RKO (cell line): ENCODE measurements at regions not wholly inside any gene's neighbourhood (a gene's known extent, or its start where the extent isn't known, plus 50 kb on each side); places are given as distances from the start of the nearest gene placed in this dataset.
A peak's percentile ranks its signal among the peaks of the same experiment; 100 is the strongest.
"Not testable (repeated sequence)": the region's sequence is repeated elsewhere in the genome, so short reads cannot be mapped to it uniquely, and the experiment has no call there.

Experiments
- DNase-seq: peaks from one replicate; pipeline ENCODE4 v3.0.0-alpha.2; 2016; ENCODE audit warnings: low spot score

DNA sequence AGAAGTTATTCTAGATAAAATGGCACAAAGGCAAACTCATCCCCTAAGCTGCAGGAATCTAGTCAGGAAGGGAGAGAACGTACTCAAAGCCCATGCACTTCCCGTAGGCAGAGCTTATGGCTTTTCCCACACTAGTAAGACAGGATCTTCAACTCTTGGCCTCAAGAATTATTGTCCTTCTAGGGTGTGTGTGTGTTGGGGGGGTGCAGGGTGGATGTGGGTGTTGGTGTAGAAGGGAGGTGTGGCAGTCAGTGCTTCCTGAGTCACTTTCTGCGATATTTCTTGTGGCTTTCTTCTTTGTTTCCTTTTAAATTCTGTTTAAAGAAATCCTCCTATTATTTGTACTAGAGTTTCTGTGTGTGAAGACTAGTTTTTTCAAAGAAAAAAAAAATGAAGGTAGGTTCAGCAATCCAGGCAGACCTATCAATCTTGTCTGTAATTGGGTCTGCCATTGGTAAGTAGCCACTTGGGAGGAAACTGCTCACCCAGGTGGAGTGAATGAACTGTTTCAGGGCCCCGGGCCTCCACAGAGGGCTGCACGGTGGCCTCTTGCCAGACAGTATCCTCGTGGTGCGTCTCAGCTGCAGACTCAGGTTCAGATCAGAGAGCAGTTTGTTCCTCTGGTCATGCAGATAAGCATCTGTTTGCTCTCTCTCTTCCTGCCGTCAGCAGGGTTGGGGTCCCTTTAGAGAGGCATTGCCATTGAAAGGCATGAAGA is 131.9 kb downstream of the NPR3 start:
- no peak for DNase-seq

- DNase-seq = no peak
These were observed 132.4 kb downstream of the NPR3 start for GRCh38 chr5:32843531-32843895.

DNA sequence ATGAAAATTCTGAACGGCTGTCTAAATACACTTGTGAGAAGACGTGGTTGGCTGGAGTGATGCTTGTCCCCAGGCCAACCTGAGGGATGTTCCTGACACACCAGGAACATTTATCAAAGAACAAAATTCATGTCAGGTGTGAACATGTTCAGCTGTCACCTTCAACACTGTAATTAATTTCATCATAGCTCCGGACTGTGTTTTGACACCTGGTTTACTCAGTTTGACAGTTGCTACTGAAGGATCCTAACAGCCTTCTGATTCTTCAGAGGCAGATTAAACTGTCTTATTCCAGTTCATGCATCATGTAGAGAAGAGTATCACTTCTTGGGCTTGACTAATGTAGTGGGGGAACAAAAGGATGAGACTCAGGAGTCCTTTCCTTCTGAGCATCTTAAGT is 134.1 kb downstream of the NPR3 start:
- no peak for DNase-seq

- no peak for DNase-seq
These were observed 137.0 kb downstream of the NPR3 start for GRCh38 chr5:32848120-32848519.

- DNase-seq = no peak
These were observed 137.6 kb downstream of the NPR3 start for GRCh38 chr5:32848681-32849080.

- no peak for DNase-seq
These were observed 139.8 kb downstream of the NPR3 start for GRCh38 chr5:32850817-32851496.

DNA sequence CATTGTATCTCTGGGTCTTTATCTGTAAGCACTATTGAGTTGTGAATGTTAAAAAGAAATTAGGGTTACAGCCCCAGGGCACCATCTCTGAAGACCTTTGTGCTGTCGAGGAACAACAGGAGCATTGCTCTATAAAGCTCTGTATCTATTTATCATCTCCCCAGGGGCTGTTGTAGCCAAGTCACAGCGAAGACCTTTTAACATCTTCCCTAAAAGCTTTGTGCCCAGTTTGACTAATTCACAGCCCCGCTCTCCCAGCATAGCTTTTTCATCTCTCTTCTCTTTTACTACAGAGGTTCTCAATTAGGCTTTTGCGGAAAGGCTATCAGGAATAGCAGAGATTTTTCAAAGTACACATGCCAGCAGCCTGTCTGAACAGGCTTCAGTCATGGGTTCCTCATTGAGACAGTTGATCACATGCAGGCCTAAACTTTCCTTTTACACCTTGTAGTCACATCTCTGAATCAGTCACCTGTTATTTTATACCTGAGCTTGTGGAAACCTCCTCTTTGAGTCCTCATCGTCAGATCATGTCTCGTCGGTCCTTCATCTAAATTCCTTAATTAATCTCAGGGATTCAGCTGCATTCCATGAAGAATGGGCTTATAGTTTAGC is 140.5 kb downstream of the NPR3 start:
- DNase-seq = no peak

DNA sequence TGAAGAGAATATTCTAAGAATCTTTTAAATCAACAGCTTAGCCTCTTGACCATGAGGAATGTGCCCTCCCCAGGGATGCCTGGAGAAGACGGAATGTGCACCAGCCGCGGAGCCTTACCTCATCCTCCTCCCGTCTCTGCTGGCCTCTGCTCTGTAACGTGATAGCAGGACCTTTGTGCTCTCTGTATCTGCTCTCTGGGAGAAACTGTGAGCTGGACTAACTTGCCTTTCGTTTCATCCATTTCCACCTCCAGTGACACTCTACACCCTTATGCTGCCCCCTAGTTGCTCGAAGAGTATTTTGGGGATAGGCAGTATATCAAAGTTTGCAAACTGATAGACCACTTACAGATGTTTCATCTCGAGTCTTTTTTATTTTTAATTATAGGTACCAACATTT is 141.4 kb downstream of the NPR3 start:
- no peak for DNase-seq

DNA sequence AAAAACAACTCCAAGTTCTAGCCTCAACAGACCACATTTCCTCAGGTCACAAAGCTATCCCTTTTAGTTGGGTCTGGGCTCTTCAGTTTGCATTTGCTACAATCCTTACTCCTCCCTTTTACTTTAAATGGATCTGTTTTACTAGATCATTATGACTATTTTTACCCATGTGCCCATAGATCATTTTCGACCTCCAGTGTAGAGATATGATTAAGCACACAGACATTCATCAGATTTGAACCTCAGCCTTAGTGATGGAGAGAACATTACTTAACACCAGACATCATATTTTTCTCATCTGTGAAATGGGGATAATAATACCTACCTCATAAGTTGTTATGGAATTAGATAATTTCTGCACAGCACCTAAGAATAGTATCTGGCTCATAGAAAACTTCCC is 141.9 kb downstream of the NPR3 start:
- no peak for DNase-seq

DNA sequence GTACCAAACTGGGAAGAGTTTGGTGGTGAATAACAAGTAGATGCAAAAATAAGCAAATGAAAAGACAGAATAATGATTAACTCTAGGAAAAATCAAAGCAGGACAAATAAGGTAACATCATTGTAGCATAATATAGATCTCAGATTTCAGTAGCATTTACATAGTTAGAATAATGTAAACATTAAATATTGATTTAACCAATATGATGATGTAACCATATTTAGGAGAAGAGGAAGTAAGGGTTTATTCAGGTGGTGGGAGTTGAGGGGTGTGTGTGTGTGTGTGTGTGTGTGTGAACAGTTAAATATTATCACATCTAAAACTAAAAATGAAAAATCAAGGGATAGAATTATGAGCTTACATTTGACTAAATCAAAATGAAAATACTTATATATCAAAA is 143.4 kb downstream of the NPR3 start:
- no peak for DNase-seq

DNA sequence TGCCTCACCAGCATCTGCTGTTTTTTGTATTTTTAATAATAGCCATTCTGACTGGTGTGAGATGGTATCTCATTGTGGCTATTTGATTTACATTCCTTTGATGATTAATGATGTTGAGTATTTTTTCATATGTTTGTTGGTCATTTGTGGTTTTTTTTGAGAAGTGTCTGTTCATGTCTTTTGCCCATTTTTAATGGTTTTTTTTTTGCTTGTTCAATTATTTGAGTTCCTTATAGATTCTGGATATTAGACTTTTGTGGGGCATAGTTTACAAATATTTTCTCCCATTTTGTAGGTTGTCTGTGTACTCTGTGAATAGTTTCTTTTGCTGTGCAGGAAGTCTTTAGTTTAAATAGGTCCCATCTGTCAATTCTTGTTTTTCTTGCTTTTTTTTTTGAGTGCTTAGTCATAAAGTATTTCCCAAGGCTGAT is 148.1 kb downstream of the NPR3 start:
- DNase-seq = no peak

DNA sequence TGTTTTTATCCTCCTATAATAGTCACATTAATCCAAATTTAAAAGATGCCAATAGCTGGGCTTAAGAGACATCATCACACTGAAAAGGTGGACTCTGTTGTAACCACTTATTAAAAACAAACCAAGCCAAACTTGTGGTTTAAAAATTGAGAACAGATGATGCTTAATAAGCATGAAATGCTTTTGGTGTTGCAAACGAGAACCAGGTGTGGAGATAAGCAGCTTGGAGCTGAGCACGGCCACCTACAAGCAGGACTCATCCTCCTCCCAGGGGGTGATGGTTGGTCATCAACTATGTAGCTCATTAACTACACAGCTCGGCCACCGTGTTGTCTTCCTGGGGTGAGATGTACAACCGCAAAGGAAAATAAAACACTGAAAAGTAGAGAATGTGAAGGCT is 154.4 kb downstream of the NPR3 start:
- no peak for DNase-seq

GRCh38 chr5:32866138-32866537 is 155.0 kb downstream of the NPR3 start:
- DNase-seq = no peak

DNA sequence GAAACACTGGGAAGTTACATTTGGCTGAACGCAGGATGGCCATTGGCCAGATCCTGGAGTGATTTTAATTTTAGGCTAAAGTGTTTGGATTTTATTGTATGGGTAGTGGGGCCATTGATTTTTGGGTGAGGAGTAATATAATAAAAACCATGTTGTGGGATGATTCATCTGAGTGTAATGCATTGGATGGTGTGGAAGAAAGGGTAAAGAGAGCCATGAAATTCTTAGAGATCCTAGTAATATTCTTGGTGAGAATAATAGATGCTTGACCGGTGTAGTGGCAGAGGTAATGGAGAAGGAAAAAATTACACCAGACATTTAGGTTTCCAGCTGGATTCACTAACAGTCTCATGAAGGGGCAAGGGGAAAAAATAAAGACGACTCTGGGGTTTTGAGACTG is 158.1 kb downstream of the NPR3 start:
- no peak for DNase-seq

DNA sequence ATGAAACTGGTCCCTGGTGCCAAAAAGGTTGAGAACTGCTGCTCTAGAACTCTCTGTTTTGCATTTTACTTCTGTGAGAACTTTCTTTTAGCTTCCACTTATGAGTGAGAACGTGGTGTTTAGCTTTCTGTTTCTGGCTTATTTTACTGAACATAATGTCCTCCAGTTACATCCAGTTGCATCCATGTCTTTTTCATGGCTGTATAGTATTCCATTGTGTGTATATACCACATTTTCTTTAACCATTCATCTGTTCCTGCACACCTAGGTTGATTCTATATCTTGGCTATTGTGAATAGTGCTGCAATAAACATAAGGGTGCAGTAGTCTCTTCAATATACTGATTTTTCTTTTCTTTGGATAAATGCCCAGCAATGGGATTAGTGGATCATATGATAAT is 165.7 kb downstream of the NPR3 start:
- no peak for DNase-seq

DNA sequence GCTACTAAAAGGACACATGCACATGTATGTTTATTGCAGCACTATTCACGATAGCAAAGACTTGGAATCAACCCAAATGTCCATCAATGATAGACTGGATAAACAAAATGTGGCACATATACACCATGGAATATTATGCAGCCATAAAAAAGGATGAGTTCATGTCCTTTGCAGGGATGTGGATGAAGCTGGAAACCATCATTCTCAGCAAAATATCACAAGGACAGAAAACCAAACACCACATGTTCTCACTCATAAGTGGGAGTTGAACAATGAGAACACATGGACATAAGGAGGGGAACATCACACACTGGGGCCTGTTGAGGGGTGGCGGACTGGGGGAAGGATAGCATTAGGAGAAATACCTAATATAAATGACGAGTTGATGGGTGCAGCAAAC is 168.2 kb downstream of the NPR3 start:
- DNase-seq = not testable (repeated sequence)

DNA sequence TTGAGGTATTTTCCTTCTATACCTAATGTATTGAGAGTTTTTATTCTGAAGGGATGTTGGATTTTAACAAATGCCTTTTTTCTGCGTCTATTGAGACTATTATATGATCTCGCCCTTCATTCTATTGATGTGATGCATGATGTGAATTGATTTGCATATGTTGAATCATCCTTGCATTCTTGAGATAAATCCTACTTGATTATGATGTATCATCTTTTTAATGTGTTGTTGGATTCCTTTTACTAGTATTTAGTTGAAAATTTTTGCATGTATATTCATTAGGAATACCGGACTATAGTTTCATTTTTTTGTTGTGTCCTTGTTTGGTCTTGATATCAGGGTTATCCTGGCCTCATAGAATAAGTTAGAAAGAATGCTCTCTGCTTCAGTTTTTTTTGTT is 169.7 kb downstream of the NPR3 start:
- no peak for DNase-seq

GRCh38 chr5:32887390-32887789 is 176.3 kb downstream of the NPR3 start:
- DNase-seq = no peak

- no peak for DNase-seq
These were observed 178.0 kb downstream of the NPR3 start for GRCh38 chr5:32889078-32889477.

- no peak for DNase-seq
These were observed 192.5 kb downstream of the NPR3 start for GRCh38 chr5:32903613-32904012.

DNA sequence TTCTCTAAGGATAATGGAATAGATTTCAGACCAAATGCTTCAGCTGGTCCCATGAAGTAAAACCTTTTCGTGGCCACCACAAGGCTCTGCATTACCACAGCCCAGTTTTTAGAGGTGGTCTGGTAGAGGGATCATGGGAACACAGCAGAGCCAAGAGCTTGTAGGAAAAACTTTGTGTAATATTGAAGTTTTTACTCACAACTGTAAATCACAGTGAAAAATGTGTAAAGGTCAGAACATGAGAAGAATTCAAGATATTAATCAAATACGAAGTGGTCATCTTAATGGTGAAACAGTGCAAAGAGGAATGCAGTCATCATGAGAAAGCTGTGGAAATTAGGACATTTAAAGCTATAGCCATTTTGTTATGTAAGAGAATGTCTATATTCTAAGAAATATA is 197.5 kb downstream of the NPR3 start:
- DNase-seq = no peak

DNA sequence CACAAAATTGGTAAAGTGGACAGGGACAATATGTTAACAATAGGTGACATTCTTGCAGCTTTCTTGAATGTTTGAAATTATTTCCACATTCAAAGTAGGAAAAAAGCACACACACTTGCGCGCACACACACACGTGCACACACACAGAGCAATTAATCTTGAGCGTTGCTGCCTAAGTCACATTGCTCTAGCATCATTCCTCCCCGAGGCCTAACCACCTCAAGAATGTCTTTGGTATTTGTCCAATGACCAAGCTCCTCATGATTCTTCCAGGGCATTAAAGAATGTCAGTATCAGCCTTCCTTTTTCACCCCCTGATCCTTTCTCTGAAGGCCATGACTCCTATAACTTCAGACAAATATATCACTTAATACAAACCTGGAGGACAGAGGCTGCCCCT is 198.1 kb downstream of the NPR3 start:
- no peak for DNase-seq

DNA sequence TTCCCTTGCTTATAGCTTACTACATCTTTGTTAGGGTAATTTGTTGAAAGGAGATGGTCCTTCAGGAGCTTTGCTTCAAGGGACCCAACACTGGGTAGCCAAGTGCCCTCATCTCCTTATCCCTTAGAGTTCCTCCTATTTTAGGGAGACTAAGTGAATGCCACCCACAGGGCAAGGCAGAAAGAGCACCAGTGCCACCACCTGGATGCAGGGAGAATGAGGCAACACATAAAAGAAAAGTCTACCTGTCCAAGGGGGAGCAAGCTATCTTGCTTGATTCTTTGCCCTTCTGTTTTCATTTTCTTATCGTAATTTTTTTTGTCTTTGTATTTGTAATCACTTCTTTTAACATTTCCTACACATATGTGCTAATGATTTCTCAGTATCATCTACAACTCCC is 205.5 kb downstream of the NPR3 start:
- DNase-seq = peak; percentile 9

DNA sequence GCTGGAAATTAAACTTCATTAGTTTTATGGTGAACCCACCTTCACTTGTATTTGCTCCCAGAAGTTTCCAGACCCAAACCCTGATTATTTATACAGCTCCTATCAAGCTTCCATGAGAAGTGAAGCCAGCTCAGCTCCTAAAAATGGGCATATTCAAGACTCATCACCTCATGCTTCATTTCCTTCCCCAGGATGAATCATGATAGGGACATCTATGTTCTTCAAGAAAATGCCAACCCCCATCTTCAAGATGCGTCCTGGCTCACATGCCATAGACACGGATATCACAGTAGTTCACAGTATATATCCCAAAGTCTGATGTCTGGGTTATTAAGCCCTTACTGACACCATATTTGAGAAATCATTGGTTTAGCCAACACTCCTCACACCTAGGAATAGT is 217.6 kb downstream of the NPR3 start:
- peak; percentile 23 for DNase-seq
